Activated naive CD4-positive, alpha-beta T cell treated with anti-CD3 and anti-CD28 coated beads, Interleukin-2, amount 50 U/mL, for 16 hours (primary cell): ENCODE measurements at regions not wholly inside any gene's neighbourhood (a gene's known extent, or its start where the extent isn't known, plus 50 kb on each side); places are given as distances from the start of the nearest gene placed in this dataset.
"Not testable (repeated sequence)": the region's sequence is repeated elsewhere in the genome, so short reads cannot be mapped to it uniquely, and the experiment has no call there.

Experiments
- DNase-seq: peaks from one replicate; pipeline ENCODE4 v3.0.0-alpha.2; 2020

- DNase-seq: no peak
Measured at GRCh38 chr3:72625602-72626337, 222.5 kb downstream of the SHQ1 start.

DNA sequence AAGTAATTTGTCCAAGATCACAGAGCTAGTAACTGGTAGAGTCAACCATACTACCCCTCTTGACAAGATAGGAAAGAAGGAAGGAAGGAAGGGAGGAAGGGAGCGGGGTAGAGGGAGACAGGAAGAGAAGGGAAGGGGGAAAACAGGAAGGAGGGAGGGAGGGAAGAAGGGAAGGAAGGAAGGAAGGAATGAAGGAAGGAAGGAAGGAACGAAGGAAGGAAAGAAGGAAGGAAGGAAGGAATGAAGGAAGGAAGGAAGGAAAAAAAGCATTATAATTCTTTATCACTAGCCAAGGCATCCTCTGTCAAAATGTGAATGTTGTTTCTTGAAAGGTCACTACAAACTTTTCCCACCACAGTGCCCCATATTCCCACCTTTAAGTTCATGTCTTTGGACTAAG, 223.6 kb downstream of the SHQ1 start:
- no peak for DNase-seq

DNA sequence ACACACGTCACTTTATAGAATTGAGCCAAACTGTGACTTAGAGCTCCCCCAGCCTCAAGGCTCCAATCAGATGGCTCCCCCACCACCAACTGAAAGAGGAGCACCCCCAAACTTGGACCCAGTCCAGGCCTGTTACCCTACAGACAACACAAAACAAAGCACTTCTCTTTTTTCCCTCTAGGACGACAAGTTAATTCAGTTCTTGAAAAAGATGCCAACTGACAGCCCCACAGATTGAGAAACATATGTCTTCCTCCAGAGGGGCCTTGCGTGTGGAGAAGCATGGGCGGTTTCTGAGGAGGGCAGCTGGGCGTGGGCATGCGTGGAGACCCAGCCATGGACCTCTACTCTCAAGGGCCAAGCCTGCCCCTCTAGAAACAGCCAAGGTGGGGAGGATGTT, 229.5 kb downstream of the SHQ1 start:
- no peak for DNase-seq

GRCh38 chr3:72617424-72618024, 230.7 kb downstream of the SHQ1 start:
- DNase-seq: no peak

DNA sequence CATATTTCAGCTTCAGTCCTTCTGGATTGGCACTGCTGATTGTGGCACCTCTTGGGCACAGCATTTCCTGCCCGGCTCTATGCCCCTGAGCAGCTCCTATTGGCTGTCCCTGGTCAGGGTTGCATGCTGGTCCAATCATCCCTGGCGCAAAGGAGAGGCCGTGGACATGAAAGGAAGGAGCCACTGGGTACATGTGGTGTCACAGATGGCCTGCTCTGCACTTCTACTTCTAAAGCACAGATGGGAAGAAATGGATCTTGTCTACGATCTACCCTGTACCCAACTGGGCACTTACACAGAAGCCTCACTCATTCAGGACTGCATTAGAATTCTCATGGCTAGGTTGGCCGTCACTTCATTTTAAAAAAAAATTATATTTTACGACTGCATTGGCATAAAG, 232.5 kb downstream of the SHQ1 start:
- no peak for DNase-seq

GRCh38 chr3:72615182-72615581, 233.1 kb downstream of the SHQ1 start:
- DNase-seq: no peak

DNA sequence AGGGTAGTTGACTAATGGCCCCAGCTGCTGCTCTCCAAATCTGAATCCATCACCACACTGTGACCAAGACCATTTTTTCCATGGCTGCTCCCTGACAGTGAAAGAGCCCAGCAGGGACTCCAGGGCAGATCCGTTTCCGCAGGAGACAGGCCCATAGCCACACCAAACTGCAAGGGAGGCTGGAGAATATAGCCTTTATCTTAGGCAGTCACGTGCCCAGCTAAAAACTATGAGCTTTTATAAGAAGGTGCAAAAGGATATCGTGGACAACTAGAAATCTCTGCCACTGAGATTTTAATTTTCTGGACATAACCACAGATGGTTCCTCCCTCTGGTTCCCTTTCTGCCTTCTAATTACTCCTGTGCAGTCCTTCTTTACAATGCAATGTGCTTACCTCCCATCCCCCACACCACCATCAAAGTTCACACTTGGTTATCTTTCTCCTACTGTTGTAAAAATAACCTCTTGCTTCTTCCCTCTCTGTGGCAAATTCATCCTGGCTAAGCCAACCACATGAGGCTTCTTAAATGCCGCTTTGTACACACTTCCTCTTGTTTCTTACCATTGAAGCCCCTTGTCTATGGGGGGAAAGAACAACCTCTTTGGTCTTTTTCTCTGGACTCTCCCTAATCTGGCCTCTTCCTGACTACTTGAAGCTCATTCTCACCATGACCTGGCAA, 233.7 kb downstream of the SHQ1 start:
- no peak for DNase-seq

DNA sequence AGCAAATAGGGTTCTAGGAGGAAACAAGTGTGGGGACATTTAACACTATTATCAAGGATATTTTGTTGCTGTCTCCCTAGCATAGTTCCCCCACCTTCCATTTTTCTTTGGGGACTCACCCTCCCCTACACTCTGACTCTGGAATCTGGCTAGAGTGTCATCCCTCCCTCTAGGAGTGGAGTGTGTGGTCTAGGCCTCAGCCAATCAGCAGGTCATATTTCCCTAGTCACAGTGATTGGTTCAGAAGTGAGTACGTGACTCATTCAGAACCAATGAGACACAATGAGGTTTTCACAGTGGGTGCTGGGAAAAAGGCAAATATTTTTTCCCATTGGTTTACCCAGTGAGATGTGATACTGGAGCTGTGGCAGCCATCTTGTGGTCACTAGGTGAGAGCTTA, 234.4 kb downstream of the SHQ1 start:
- DNase-seq: no peak

DNA sequence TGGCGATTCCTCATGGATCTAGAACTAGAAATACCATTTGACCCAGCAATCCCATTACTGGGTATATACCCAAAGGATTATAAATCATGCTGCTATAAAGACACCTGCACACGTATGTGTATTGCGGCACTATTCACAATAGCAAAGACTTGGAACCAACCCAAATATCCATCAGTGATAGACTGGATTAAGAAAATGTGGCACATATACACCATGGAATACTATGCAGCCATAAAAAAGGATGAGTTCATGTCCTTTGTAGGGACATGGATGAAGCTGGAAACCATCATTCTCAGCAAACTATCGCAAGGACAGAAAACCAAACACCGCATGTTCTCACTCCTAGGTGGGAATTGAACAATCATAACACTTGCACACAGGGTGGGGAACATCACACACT, 239.1 kb downstream of the SHQ1 start:
- DNase-seq: not testable (repeated sequence)

DNA sequence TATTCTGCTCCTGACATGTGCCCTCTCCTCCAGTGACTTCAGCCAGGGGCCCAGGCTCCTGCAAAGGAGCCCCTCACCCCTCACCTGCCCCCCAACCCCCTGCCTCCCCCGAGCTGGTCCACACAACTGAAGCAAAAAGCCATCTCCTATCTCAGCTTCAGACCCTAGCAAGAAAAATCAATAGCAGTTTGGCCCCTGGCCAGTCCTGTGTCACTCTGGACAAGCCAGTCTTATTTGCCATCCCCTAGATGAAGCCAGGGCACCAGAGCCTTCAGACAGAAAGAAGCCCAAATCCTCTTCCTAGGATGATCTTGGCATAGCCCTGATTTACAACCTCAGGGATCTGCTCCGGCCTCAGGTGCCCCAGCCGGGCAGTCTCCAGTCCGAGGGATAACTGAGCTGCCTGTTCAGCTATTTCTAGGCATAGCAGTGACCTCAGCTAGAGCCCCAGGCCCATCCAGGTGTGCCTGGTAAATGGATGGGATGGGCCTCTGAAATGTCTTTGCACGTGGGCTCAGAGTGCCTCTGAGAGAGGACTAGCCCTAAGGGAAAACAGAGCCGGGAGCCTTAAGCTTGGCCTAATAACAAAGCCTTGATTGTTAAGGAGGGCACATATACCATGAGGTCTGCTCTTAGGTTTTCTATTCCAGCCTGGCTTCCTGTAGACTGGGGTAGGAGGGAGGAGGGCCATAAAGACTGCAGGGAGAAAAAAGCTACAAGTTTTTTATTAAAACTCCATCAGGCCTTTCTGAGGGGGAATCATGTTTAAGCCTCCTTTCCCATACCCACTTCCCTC, 242.0 kb downstream of the SHQ1 start:
- DNase-seq: no peak

GRCh38 chr3:72604328-72604727, 243.9 kb downstream of the SHQ1 start:
- DNase-seq: no peak

GRCh38 chr3:72601983-72602750, 246.1 kb downstream of the SHQ1 start:
- no peak for DNase-seq

GRCh38 chr3:72601060-72601459, 247.2 kb downstream of the SHQ1 start:
- no peak for DNase-seq

DNA sequence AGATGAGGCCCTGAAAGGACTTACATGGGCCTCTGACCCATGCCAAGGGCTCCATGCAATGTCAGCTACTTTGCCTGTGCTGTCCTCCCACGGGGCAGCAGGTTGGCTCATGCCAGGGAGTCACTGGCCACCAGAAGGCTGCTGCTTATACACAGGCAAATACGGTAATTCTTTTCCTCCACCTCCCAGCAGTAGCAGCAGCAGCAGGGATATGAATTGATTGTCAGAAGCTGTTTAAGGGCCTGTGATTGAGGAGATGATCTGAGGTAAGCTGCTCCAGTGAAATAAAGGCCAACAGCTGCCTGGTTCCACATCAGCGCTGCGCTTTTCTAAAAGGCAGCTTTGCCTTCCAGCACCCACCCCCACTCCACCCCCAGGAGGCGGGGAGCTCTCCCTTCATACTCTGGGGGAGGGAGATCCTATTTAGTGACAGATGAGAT, 250.5 kb downstream of the SHQ1 start:
- no peak for DNase-seq

DNA sequence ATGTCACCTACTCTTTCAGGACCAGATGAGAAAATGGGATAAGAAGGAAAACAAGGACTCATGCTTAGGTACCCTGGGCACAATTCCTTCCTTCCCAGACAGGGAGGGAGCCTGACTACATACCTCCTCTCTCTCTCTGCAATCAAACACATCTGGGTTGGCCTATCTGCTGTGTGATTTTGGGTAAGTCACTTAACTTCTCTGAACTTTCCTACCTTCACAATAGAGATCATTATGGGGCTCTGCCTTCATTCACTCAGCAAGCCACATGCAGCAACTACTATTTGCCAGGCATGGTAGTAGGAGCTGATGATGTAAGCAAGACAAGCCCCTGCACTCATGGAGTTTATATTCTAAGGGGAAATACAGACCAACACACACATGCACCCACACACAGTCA, 251.2 kb downstream of the SHQ1 start:
- no peak for DNase-seq

DNA sequence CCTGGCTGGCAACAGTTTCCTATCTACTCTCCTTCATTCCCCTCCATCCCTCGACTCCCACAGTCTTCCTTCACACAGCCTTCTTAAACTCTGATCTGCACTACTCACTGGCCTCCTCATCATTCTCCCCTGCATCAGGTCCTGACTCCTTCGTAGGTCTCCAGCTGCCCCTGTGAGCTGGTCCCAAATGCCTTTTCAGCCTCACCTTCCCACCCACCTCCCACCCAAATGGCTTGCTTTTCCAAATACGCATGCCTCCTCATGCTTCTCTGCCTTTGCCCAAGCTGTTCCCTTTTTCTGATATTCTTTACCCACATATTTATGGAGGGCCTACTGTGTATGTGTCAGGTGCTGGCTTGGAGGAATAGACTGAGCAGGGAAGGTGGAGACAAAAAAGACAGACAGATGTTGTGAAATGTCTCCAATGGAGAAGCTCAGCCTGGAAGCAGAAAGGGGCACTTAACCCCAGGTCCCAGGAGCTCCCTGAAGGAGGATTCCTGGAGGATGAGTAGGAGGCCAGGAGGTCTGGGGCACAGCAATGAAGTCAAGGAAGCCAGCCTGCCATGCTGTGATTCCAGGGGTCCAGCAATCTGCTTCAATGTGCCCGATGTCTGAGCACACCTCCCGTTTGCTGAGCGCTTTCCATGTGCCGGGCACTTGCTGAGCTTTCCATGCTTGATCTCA, 252.2 kb downstream of the SHQ1 start:
- no peak for DNase-seq

GRCh38 chr3:72595376-72595775, 252.9 kb downstream of the SHQ1 start:
- no peak for DNase-seq

DNA sequence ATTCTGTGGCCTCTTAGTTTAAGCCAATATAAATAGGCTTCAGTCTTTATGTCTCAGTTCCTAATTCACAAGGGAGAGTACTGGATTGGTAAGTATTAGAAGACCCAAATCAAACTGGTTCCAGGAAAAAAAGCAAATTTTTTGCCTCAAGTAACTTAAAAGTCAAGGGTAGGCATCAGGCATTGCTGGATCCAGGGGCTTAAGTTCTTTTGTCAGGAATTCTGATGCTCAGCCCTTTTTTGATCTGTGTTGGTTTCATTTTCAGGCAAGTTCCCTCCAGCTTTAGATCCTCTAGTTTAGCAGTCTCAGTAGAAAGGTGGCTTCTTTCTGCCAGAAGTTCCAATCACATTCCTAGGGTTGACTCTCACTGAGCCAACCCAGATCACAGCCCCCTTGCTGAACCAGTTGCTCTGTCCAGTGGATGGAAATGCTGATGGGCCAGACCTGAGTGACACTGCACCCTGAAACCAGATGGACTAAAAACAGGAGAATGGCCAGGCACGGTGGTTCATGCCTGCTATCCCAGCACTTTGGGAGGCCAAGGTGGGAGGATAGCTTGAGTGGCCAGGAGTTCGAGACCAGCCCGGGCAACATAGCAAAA, 253.5 kb downstream of the SHQ1 start:
- no peak for DNase-seq

DNA sequence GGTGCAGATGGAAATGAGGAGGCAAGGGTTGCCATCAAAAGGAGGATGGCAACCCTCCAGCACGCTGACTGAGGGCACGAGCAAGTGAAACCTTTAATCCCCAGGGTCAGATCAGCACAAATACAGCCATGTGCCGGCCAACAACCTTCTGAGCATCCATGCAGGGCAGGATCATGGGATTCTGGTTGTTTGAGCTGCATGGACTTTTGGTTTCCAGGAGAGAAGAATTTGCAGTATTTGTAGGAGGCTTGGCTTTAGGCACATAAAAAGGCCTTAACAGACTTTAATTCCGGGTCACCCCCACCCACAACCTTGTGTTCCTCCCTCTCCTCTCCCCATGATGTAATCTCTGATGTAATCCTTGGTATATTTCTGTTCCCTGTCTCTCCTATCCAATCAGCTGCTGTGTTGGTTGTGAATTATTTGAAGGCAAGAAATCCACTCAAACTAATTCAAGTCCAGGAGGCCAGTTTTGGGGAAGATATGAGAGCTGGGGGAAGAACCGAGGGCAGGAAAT, 254.3 kb downstream of the SHQ1 start:
- no peak for DNase-seq

- no peak for DNase-seq
Measured at GRCh38 chr3:72591522-72592421, 256.5 kb downstream of the SHQ1 start.
